ENCODE measurements at regions not wholly inside any gene's neighbourhood (a gene's known extent, or its start where the extent isn't known, plus 50 kb on each side); places are given as distances from the start of the nearest gene placed in this dataset.

DNA sequence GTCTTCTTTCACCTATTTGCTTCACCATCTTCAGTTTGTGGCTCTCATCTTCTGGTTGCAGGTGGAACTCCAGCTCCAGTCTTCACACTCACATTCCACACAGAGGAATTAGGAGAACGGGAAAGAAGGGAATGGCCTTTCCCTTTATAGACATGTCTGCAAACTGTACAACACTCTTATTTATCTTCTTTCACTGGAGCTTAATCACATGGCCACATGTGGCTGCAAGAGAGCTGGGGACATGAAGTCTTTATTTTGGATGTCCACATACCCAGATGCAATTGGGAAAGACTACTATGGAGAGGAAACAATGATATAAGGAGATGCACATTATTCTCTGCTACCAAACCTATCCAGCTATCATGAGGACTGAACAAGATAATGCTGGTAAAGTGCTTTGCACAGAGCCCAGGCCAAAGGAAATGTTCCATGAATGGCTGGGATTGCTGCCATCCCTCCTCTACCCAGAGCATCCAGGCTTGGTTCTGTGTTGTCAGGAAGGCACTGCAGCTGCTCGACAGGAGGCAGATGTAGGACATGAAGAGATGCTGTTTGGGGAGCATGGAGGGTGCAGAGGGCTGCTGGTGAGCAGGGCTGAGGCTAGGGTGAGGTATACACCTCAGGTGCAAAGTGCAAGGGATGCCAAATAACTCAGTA, 183.8 kb upstream of the TBX20 start:
- DNase-seq: no peak

DNA sequence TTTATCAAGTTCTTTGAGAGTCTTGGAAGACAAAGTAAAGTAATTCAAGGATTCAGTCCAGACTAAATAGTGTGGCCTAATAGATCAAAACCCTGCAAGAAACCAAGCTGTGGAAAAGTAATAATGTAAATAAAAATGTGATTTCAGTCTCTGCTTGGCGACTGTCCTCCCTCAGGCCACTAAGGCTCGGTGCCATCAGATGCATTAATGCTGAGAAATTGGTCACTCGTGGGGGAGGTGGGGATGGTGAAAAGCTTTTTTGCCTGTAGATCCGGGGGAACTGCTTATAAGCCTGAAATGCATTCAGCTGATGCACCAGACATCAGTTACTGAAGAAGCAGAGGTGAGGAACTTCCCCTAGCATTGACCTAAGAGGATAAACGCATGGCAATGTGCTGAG, 182.6 kb upstream of the TBX20 start:
- DNase-seq: no peak

DNA sequence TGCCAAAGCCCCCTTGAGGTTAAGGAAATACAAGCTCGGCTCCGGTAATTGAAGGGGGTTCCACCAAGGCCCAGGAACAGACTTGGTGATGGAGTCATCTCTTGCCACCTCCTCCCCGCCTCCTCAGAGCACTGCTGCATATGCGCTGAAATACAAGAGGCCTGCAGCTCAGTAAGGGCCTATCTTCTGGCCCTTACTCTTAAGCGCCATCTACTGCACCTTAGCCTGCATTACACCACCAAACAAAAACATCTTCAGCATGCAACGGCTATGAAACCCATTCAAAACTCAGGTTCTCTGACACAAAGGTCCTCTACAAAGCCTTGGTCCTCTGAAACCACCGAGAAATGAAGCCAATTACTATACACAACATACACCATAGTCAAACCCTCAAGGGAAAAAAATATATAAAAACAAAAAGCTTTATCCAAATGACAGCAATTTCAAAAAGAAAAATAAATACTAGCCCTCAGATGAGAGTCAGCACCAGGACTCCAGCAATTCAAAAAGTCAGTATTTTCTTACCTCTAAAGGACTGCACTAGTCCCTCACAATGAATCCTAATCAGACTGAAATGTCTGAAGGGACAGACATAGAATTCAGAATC, 176.8 kb upstream of the TBX20 start:
- DNase-seq: no peak

DNA sequence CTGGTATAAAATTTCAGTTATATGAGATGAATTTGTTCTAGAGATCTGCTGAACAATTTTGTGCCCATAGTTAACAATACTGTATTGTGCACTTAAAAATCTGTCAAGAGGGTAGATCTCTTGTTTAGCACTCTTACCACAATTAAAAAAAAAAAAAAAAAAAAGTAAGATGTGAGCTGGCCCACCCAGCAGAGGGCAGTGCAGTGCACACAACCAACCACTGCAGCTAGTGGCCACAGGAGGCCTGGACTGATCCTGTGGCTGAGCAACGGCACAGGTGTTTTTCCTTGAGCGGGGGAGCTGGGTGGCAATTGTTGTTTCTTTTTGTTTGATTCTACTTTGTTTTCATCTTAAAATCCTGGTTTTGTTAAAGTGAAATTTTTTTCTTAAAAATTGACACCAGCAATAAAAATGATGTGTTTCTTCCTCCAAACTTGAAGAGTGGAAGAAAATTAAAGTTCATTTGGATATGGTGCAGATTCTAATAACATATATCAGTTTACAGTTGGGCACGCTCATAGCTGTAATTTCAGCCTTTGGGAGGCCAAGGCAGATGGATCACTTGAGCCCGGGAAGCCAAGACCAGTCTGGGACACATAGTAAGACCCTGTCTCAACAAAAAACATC, 171.1 kb upstream of the TBX20 start:
- DNase-seq: no peak

DNA sequence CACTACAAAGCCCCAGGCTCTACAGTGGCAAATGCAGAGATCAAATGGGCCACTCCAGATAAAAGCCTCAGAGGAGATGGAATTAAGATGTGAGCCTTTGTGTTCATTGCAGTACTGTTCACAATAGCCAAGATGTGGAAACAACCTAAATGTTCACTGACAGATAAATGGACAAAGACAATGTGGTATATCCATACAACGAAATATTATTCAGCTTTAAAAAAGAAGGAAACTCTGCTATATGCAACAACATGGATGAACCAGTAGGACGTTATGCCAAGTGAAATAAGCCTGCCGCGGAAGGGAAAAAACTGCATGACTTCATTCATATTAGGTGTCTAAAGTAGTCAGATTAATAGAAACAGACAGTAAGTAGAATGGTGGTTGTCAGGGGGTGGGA, 170.5 kb upstream of the TBX20 start:
- DNase-seq: no peak

DNA sequence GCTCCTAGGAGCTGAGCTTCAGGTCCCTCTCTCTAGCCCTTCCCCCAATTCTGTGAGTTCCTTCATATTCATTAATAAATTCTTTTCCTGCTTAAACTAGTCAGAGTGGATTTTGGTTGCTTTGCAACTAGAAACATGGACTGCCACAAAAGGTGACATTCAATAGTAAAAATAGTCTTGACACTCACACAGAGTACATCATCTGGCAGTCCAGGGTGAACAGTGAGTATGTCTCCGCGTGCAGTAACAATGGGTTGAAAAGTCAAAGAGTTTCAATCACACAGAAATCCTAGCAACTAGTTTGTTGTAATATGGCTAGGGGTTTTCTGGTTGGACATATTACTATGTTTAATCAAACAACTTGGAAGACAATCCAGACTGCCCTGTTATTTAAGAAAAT, 168.8 kb upstream of the TBX20 start:
- no peak for DNase-seq

DNA sequence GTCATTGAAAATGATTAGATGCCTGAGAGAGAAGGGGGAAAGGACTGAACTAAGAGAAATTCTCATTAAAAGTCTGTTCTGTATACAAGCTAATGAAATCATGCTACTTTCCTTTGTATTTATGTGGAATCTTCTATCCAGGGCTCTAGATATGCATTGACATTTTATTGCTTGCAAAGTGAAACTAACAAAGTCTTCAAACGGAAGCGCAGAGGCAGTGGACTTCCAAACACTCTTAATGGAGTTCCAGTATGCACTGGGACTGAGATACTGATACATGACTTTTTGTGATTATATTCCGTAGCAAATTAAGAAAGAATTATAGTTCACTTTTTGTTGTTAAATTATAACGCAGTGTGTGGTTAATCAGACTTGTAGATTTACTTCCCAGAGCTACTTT, 166.8 kb upstream of the TBX20 start:
- no peak for DNase-seq

DNA sequence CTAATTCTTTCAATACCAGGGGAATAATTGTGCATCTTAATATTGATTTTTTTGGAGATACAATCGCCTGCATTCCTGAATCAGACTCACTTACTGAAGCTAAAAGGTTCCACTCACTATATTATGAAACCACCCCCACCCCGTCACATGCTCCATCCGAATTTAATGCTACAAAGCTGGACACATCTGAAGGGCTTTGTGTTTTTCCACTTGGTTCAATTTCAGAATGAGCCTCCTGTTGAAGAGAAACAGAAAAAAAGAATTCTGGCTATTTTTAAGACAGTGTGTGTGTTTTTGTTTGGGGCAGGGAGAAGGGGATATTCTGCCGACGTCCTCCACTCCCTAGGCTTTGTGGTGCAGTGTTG, 165.5 kb upstream of the TBX20 start:
- no peak for DNase-seq

DNA sequence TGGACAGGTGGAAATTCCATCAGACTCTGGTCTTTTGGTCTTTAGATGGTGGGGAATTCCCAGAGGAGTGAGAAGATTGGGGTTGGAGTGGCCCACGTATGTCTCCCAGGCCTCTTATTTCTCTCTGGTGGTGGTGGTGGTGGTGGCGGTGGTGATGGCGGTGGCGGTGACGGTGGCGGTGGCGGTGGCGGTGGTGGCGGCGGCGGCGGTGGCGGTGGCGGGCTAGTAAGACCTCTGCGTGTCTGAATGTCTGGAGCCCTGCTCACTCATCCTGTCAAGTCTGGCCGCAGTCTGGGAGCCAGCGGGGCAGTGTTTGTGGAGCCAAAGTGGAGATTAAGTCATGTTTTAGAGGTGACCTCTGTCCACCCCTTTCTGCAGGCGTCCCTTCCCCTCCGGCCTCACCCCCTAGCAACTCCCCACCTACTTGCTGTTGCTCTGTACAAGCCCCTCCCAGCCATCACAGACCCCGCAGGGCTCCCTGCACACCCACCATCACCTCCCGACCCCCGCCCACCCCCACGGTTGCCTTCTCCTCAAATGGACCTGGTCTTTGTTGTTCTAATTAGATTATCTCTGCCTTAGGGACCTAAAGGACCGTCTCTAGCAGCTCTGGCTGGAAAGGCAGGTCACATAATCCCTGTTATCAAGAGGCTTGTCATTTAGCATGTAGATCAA, 165.0 kb upstream of the TBX20 start:
- DNase-seq: no peak

DNA sequence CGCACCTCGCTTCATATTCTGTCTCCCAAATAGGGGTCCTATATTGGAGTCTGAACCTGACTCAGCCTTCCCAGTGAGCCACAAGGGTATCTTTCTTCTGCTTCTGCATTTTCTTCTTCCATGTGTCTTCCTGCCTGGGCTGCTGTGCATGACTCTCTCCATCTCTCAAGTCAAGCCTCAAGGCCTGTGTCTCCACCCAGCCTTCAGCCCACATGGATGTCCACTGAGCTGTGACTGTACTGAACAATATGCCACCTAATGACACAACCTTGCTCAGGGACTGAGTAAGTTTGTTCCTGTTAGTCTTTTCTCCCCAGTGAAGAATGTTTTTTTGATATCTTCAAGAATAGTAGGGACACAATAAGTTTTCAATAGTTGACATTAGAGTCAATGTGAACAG, 162.7 kb upstream of the TBX20 start:
- no peak for DNase-seq

DNA sequence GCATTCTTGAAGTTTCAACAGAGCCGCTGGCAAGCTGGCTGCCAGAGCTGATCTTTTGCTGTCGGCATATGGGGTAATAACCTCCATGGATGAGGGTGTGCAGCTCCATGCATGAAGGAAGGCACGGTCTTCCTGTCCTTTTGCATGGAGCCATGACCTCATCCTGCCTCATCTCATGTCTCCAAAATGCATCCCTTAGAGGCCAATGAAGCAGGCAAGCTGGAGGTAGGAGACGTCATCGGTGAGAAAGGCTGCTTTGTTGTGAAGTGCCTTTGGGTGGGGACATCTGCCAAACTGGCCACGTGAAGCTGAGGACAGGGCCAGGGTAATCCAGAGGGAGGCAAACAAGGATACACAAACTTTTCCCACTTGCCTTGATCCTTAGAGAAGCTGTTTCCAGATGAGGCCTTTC, 161.5 kb upstream of the TBX20 start:
- DNase-seq: no peak

DNA sequence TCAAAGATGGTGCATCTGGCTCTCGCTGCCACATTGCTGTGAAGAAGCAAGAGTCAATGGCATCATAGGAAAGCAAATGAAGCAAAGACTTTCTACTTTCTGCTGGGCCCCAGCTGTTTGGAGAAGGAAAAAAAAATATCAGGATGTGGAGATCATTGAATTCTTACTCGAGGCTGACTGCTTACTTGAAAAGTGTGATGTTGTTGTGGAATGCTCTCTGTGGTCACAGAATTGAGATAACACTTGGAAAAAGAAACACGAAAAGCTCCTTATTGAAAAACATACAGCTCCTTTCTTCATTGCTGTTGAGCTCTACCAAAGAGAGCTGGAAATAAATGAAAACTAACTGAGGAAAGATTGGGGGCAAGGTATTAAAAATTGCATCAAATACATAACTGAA, 157.4 kb upstream of the TBX20 start:
- no peak for DNase-seq

DNA sequence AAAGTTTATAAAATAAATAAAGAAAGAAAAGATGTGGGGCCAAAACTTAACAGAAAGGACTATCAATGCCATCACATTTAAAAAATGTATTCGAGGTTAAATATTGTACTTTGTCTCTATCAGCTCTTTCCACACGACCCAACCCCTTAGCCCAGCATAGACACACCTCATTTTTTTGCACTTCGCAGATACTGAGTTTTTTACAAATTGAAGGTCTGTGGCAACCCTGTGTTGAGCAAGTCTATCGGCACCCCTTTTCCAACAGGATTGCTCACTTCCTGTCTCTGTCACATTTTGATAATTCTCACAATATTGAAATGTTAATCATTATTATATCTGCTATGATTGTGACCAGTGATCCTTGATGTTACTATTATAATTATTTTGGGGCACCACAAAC, 151.6 kb upstream of the TBX20 start:
- no peak for DNase-seq

DNA sequence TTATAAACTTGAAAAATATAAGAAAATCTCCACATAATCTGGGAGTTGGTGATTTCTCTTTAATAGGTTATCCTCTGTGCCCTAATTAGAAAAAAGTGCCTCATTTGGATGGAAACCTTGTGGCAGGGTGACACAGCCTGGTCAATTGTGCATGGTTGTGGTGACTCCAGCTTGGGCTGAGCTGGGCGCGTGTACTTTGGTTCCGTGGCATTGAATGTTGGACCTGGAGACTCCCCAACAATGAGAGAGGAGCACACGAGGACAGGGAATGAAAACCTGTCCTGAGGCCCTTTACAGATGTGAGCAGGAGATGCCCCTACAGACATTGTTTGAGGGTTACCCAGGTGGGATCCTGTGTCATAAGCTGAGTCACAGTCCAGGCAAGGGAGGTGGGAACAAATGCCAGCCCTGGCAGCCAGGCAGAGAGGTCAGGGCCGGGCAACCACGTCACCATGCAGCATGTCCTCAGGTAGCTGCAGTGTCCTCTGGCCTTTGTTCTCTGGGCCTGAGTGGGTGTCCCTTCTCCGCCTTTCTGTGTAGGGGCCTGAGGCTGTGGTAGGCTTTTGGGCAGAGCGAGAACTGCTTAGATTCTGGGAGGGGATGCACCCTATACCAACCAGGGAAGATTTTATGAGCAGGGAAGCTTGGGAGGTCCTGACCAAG, 147.4 kb upstream of the TBX20 start:
- DNase-seq: no peak

DNA sequence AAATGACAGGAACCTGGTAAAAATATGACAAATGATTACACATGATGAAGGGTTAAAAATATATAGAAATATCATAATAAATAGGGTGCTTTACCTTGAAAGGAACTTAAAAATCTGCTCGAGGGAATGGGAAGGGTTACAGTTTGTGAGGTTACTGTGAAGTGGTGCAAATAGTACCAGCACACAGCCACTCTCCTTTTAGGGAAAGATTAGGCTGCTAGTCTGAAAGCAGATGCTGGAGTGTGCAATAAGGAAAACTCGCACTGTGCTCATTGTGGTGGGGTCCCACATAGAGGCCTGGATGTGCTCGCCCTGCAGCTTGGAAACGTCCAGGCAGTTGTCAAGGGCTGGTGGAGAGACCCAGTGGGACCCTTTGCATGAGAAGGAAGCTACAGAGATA, 145.9 kb upstream of the TBX20 start:
- DNase-seq: no peak

DNA sequence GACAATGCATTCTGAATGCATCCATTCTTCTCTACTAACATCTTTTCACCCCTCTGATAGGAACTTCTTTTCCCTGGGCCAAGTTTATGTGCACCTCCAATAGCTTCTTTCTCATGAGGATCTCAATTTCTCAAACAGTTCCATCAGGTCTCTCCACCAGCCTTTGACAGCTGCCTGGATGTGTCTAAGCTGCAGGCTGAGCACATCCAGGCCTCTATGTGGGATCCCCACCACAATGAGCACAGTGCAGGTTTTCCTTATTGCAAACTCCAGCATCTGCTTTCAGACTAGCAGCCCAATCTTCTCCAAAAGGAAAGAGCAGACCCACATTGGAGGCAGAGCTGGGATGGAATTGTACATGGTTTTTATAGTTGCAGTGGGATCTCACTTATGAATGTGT, 145.3 kb upstream of the TBX20 start:
- DNase-seq: no peak

DNA sequence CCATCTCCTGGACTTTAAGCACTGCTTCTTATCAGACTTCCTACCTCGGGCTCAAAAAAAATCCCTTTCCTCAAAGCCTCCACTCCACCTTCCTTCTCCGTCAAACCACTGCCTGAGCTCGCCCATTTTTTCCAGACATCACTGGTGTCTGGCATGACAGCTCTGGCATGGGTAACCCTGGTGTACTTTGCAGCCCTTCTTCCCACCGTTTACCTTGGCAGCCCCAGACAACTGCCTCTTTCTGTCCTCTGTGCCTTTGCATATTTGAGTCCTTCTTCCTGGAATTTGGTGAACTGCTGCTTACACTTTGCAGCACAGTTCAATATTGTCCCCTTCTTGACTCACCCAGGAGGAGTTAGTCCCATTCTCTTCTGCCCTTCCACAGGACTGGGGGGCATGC, 144.6 kb upstream of the TBX20 start:
- no peak for DNase-seq

DNA sequence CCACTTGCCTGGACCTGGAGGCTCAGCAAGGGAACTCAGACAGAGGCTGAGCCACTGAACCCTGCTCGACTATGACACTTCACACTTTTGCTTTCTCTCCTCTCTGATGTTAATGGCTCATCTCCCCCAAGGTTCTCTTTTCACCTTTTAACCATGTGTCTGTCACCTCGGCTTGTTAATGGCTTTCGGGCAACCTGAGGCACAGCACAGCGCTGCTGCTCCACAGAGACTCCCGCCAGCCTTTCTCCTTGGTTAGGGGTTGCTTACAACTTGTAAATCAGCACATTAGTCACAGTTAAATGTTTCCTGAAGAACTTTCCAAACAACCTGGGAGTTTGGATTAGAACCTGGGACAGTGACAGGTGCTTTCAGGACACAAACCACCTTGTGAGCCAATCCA, 136.2 kb upstream of the TBX20 start:
- no peak for DNase-seq

DNA sequence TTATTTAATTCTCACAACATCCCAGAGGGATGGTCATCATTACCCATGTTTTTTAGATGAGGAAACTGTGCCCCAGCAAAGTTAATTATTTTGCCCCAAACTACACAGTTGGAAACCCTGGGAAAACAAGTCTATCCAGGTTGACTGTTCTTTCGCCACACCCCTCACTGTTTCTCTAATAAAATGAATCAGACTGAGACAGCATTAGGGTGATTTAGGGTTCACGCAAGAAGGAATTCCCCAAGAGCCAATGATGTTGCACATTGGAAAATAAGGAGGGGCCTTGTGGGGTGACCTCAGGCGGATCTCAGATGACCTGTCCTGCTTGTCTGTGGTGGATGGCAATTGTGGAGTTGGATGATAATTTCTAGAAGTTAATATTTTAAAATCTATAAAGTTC, 135.7 kb upstream of the TBX20 start:
- no peak for DNase-seq

DNA sequence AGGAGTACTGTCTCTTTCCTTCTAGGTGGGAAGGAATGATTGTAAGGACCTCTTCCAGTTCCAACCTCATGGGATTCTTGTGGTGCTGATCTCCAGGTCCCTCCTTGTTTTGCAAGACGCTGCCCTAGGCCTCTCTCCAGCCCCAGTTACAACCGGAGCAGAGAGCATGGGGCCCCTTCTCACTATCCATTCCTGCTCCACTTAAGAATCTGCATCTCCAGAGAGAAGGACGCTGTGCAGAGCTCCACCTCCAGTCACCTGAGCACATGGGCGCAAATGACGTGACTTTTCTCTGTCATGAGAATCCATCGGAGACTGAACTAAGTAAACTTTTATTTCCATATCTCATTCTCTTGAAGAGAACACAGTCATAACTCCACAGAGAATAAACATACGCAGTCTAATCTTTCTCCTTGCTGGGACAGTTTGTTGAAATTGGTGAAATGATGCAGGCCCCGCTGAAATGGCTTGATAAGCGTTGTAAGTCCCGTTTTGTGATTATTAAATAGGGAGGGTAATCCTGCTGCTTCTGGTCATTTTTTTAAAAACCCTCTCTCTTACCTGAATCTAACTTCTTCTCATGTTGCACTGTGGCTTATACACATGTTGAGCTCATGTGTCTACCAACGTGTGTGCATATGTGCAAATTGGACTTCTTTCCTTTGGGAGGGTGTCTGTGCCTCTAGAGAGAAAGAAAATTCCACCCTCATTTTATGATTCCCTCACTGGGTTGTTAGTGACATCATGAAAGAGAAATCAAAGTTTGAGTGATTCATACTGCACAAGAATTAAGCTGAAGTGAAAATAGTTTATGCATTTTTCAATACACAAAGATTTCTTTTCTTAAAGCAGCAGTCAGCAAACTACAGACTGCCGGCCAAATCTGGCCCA, 133.2 kb upstream of the TBX20 start:
- no peak for DNase-seq

DNA sequence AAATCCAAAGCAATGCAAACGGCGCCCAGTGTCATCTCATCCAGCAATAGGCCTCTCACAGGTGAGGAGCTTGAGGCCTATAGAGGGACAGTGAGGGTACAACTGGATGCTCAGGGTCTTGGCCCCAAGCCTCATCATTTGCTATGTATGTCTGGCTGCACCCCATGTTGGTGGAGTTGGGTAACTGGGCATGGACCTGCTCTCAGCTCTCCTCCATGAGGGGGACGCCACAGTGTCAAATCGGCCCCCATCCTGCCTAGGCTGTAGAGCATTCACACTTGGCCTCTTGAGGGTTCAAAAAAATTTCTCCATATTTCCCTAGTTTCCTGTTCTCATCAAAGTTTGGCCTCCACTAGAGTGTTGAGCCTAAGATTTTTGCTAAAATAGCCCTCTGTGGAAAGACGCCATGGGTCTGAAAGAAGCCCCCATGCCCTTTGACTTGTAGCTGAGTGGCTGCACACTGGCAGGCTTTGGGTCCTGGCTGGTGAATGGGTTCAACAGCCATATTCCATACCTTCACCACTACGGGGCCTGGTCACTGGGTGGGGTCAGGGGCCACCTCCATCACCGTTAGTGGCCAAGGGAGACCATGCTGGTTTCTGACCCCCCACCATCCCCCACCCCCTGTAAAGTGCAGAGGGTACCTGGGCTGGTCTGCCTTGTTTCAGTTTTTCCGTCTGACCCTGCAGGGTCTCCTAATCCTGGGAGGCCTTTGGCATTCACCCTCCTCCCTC, 132.3 kb upstream of the TBX20 start:
- no peak for DNase-seq
